ENCODE measurements at regions not wholly inside any gene's neighbourhood (a gene's known extent, or its start where the extent isn't known, plus 50 kb on each side); places are given as distances from the start of the nearest gene placed in this dataset.

- H3K9me3 ChIP-seq: no peaks in the 10 kb centered on the region
- ATAC-seq (no peak), DNase-seq (no peak)
- H3K36me3 ChIP-seq (ENCODE audit: low read depth): no peaks in the 10 kb centered on the region
- intact Hi-C loops (cut with DNase I, micrococcal nuclease): no loop called here
- no peak for TF ChIP-seq CTCF (IDR thresholded peaks at IDR 0.05)
- no peak overlapping the region for H3K4me3 ChIP-seq
- no peaks in the 10 kb centered on the region for H3K4me1 ChIP-seq (ENCODE audit: low read depth)
These were observed 1067.6 kb upstream of the ACVR2A start for GRCh38 chr2:146777181-146777580.

- Histone ChIP-seq H3K9me3 (no peaks in the 10 kb centered on the region), H3K4me1 (ENCODE audit: low read depth) (no peaks in the 10 kb centered on the region), H3K36me3 (ENCODE audit: low read depth) (no peaks in the 10 kb centered on the region), H3K4me3 (no peak overlapping the region)
- DNase-seq: no peak
- no peak for ATAC-seq
- no peak for TF ChIP-seq CTCF (IDR thresholded peaks at IDR 0.05)
- intact Hi-C loops (cut with DNase I, micrococcal nuclease): no loop called here
These were observed 1068.2 kb upstream of the ACVR2A start for GRCh38 chr2:146776596-146776995.

- DNase-seq: no peak
- ATAC-seq: no peak
- intact Hi-C loops (cut with DNase I, micrococcal nuclease): no loop called here
- Histone ChIP-seq H3K4me3 (no peak overlapping the region), H3K9me3 (no peaks in the 10 kb centered on the region), H3K4me1 (ENCODE audit: low read depth) (no peaks in the 10 kb centered on the region), H3K36me3 (ENCODE audit: low read depth) (no peaks in the 10 kb centered on the region)
- no peak for TF ChIP-seq CTCF (IDR thresholded peaks at IDR 0.05)
These were observed 1073.3 kb upstream of the ACVR2A start for GRCh38 chr2:146771531-146771930.

- ATAC-seq: no peak
- intact Hi-C loops (cut with DNase I, micrococcal nuclease): no loop called here
- no peak for TF ChIP-seq CTCF (IDR thresholded peaks at IDR 0.05)
- Histone ChIP-seq H3K4me1 (ENCODE audit: low read depth) (no peaks in the 10 kb centered on the region), H3K4me3 (no peak overlapping the region), H3K9me3 (no peaks in the 10 kb centered on the region), H3K36me3 (ENCODE audit: low read depth) (no peaks in the 10 kb centered on the region)
- no peak for DNase-seq
These were observed 1080.5 kb upstream of the ACVR2A start for GRCh38 chr2:146764301-146764700.

GRCh38 chr2:146762786-146763185 lies 1082.0 kb upstream of the ACVR2A start:
- Histone ChIP-seq H3K36me3 (ENCODE audit: low read depth) (no peaks in the 10 kb centered on the region), H3K9me3 (no peaks in the 10 kb centered on the region), H3K4me3 (no peak overlapping the region), H3K4me1 (ENCODE audit: low read depth) (no peaks in the 10 kb centered on the region)
- TF ChIP-seq CTCF (IDR thresholded peaks at IDR 0.05): no peak
- DNase-seq (no peak), ATAC-seq (no peak)
- intact Hi-C loops (cut with DNase I, micrococcal nuclease): no loop called here

GRCh38 chr2:146754606-146755005 lies 1090.2 kb upstream of the ACVR2A start:
- Histone ChIP-seq H3K4me1 (ENCODE audit: low read depth) (no peaks in the 10 kb centered on the region), H3K4me3 (no peak overlapping the region), H3K9me3 (no peaks in the 10 kb centered on the region), H3K36me3 (ENCODE audit: low read depth) (no peaks in the 10 kb centered on the region)
- intact Hi-C loops (cut with DNase I, micrococcal nuclease): no loop called here
- TF ChIP-seq CTCF (IDR thresholded peaks at IDR 0.05): no peak
- no peak for ATAC-seq
- no peak for DNase-seq

Data from mucosa of descending colon (tissue), 3 donors.